Endodermal cell (in vitro differentiated cells): ENCODE measurements at regions not wholly inside any gene's neighbourhood (a gene's known extent, or its start where the extent isn't known, plus 50 kb on each side); places are given as distances from the start of the nearest gene placed in this dataset.

Experiments used
- DNase-seq: peaks from one replicate; pipeline ENCODE4 v3.0.0-alpha.2; 2017
- H3K27ac ChIP-seq: 2 replicates; pipeline ENCODE4 v1.5.1; 2013; ENCODE audit warnings: mild to moderate bottlenecking, low read depth, low read length, moderate library complexity
- H3K27me3 ChIP-seq: 2 replicates; pipeline ENCODE4 v1.6.1; 2013; ENCODE audit warnings: mild to moderate bottlenecking, low read length, moderate library complexity; ENCODE audit not compliant: insufficient read depth, control insufficient read depth, poor library complexity, severe bottlenecking
- H3K36me3 ChIP-seq: 2 replicates; pipeline ENCODE4 v1.7.0; 2013; ENCODE audit warnings: mild to moderate bottlenecking, low read length, moderate library complexity; ENCODE audit not compliant: control insufficient read depth, insufficient read depth
- H3K4me1 ChIP-seq: one replicate; pipeline ENCODE4 v1.7.0; 2013; ENCODE audit warnings: low read length; ENCODE audit not compliant: control insufficient read depth, insufficient read depth
- H3K4me3 ChIP-seq: 2 replicates; pipeline ENCODE4 v1.5.1; 2013; ENCODE audit warnings: mild to moderate bottlenecking, low read length, moderate library complexity
- H3K9ac ChIP-seq: 2 replicates; pipeline ENCODE4 v1.6.1; 2013; ENCODE audit warnings: mild to moderate bottlenecking, low read length, moderate library complexity; ENCODE audit not compliant: poor library complexity, severe bottlenecking; ENCODE audit errors: extremely low read depth
- H3K9me3 ChIP-seq: 2 replicates; pipeline ENCODE4 v1.6.1; 2013; ENCODE audit warnings: mild to moderate bottlenecking, low read length, moderate library complexity; ENCODE audit not compliant: control insufficient read depth
- H3K27ac Mint-ChIP-seq: 2 replicates; pipeline ENCODE4 v1.8.0; 2020; ENCODE audit warnings: mixed read lengths
- H3K27me3 Mint-ChIP-seq: 2 replicates; pipeline ENCODE4 v1.8.0; 2021; ENCODE audit warnings: mild to moderate bottlenecking, mixed read lengths; ENCODE audit not compliant: insufficient read depth
- H3K36me3 Mint-ChIP-seq: 2 replicates; pipeline ENCODE4 v1.8.0; 2020; ENCODE audit warnings: low read depth, mixed read lengths
- H3K4me1 Mint-ChIP-seq: 2 replicates; pipeline ENCODE4 v1.8.0; 2020; ENCODE audit warnings: mixed read lengths
- H3K4me3 Mint-ChIP-seq: 2 replicates; pipeline ENCODE4 v1.8.0; 2020; ENCODE audit warnings: mild to moderate bottlenecking, moderate library complexity, mixed read lengths
- H3K9me3 Mint-ChIP-seq: 2 replicates; pipeline ENCODE4 v1.8.0; 2020; ENCODE audit warnings: mild to moderate bottlenecking, mixed read lengths
- WGBS, 2 experiments: methylation state at CpG; one replicate each; pipeline versions ENCODE4 v1.1.5 to v1.1.7; 2013; ENCODE audit warnings: missing lambda C conversion rate in 2 of 2, mixed read lengths in 1 of 2; ENCODE audit not compliant: insufficient coverage in 1 of 2, insufficient read length in 1 of 2; 5-methylcytosine and 5-hydroxymethylcytosine counted together
- TF ChIP-seq, protein P1 (sequence below): fragments of 200-600 bp; sonication (generic); conservative IDR thresholded peaks from 2 replicates; pipeline ENCODE4 v1.5.0; 2021; ENCODE audit warnings: antibody characterized with exemption, mild to moderate bottlenecking

DNA sequence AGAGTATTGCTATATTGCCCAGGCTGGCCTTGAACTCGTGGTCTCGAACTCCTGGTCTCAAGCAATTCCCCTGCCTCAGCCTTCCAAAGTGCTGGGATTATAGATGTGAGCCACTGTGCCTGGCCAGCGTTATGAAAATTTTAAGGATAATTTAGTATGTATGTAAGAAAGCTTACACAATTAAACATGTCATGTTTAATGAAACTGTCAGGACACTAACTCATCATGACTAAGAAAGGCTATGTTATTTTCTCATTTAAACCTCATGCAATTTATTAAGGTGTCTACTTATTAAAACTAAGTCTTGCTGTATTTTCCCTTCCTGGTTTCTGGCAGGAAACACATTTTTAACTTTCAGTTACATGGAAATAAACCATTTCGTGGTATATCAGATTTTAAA lies 106.8 kb upstream of the ATP10A start:
- H3K27ac Mint-ChIP-seq = no peak overlapping the region
- TF ChIP-seq, protein P1, sequence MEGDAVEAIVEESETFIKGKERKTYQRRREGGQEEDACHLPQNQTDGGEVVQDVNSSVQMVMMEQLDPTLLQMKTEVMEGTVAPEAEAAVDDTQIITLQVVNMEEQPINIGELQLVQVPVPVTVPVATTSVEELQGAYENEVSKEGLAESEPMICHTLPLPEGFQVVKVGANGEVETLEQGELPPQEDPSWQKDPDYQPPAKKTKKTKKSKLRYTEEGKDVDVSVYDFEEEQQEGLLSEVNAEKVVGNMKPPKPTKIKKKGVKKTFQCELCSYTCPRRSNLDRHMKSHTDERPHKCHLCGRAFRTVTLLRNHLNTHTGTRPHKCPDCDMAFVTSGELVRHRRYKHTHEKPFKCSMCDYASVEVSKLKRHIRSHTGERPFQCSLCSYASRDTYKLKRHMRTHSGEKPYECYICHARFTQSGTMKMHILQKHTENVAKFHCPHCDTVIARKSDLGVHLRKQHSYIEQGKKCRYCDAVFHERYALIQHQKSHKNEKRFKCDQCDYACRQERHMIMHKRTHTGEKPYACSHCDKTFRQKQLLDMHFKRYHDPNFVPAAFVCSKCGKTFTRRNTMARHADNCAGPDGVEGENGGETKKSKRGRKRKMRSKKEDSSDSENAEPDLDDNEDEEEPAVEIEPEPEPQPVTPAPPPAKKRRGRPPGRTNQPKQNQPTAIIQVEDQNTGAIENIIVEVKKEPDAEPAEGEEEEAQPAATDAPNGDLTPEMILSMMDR = no peak
- Histone ChIP-seq H3K36me3 (no peaks in the 10 kb centered on the region), H3K27me3 (no peaks in the 10 kb centered on the region), H3K9ac (no peak overlapping the region), H3K9me3 (no peaks in the 10 kb centered on the region), H3K27ac (no peak overlapping the region), H3K4me1 (no peaks in the 10 kb centered on the region), H3K4me3 (no peak overlapping the region)
- no peaks in the 10 kb centered on the region for H3K4me1 Mint-ChIP-seq
- H3K36me3 Mint-ChIP-seq = no peaks in the 10 kb centered on the region
- WGBS, 2 experiments = 92 to 93% methylated on average over 3 to 4 of the region's 4 CpGs
- peaks cover 2% of the 10 kb centered on the region for H3K27me3 Mint-ChIP-seq
- no peak overlapping the region for H3K4me3 Mint-ChIP-seq
- peaks cover 3% of the 10 kb centered on the region for H3K9me3 Mint-ChIP-seq
- DNase-seq = no peak

- H3K4me1 Mint-ChIP-seq = no peaks in the 10 kb centered on the region
- H3K27ac ChIP-seq = no peak overlapping the region
- DNase-seq = no peak
- H3K4me3 ChIP-seq = no peak overlapping the region
- H3K36me3 Mint-ChIP-seq = no peaks in the 10 kb centered on the region
- no peaks in the 10 kb centered on the region for H3K27me3 ChIP-seq
- no peaks in the 10 kb centered on the region for H3K9me3 Mint-ChIP-seq
- H3K36me3 ChIP-seq = no peaks in the 10 kb centered on the region
- WGBS, 2 experiments = 81% methylated on average over 3 of the region's 3 CpGs; no CpG with 5 or more reads in 1 of the 2 experiments
- no peaks in the 10 kb centered on the region for H3K9me3 ChIP-seq
- TF ChIP-seq, protein P1 = no peak
- H3K9ac ChIP-seq = no peak overlapping the region
- no peaks in the 10 kb centered on the region for H3K4me1 ChIP-seq
- H3K4me3 Mint-ChIP-seq = no peak overlapping the region
- no peak overlapping the region for H3K27ac Mint-ChIP-seq
- H3K27me3 Mint-ChIP-seq = peaks cover 2% of the 10 kb centered on the region
Observed at GRCh38 chr15:25967116-25967515, 104.0 kb upstream of the ATP10A start.

DNA sequence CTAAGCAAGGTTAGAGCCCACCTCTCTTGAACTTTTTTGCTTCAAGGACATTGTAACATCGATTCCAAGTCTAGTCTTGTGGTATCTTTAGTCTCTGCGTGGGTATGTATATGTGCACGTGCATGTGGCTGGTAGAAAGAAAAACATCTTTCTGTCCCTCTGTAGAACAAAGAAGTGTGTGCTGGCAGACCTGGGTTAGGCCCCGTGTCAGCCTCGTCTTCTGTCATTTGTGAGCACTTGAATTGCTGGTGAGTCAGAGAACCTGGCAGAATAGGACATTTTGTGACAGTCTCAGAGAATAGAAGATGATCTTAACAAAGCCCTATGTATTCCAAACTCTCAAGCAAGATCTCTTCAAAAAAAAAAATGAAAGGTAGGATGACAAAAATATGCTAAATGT lies 102.2 kb upstream of the ATP10A start:
- Histone ChIP-seq H3K9ac (no peak overlapping the region), H3K27ac (no peak overlapping the region), H3K4me3 (no peak overlapping the region), H3K4me1 (no peaks in the 10 kb centered on the region), H3K27me3 (no peaks in the 10 kb centered on the region), H3K36me3 (no peaks in the 10 kb centered on the region), H3K9me3 (no peaks in the 10 kb centered on the region)
- H3K9me3 Mint-ChIP-seq = no peaks in the 10 kb centered on the region
- whole genome bisulfite sequencing, 2 experiments = 86 to 96% methylated on average over 4 to 5 of the region's 5 CpGs
- H3K27me3 Mint-ChIP-seq = peaks cover 2% of the 10 kb centered on the region
- no peak for DNase-seq
- TF ChIP-seq, protein P1 = no peak
- H3K36me3 Mint-ChIP-seq = no peaks in the 10 kb centered on the region
- H3K4me3 Mint-ChIP-seq = no peak overlapping the region
- no peaks in the 10 kb centered on the region for H3K4me1 Mint-ChIP-seq
- no peak overlapping the region for H3K27ac Mint-ChIP-seq
